ENCODE measurements at regions not wholly inside any gene's neighbourhood (a gene's known extent, or its start where the extent isn't known, plus 50 kb on each side); places are given as distances from the start of the nearest gene placed in this dataset.

DNA sequence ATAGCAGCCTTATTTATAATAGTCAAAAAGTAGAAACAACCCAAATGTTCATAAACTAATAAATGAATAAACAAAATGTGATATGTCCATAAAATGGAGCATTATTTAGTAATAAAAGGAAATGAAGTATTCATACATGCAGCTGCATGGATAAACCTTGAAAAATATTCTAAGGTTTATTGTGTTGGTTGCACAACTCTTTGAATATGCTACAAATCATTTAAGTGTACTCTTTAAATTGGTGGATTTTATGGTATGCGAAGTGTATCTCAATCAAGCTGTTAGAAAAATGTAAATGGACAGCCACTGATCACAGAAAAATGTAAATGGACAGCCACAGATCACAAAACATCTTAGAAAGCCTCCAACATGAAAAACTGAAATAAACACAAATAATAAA, 73.2 kb upstream of the SLC38A4 start:
- TF ChIP-seq, protein P1, sequence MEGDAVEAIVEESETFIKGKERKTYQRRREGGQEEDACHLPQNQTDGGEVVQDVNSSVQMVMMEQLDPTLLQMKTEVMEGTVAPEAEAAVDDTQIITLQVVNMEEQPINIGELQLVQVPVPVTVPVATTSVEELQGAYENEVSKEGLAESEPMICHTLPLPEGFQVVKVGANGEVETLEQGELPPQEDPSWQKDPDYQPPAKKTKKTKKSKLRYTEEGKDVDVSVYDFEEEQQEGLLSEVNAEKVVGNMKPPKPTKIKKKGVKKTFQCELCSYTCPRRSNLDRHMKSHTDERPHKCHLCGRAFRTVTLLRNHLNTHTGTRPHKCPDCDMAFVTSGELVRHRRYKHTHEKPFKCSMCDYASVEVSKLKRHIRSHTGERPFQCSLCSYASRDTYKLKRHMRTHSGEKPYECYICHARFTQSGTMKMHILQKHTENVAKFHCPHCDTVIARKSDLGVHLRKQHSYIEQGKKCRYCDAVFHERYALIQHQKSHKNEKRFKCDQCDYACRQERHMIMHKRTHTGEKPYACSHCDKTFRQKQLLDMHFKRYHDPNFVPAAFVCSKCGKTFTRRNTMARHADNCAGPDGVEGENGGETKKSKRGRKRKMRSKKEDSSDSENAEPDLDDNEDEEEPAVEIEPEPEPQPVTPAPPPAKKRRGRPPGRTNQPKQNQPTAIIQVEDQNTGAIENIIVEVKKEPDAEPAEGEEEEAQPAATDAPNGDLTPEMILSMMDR (IDR thresholded peaks at IDR 0.05) = no peak
- no peak for TF ChIP-seq POLR2A (IDR thresholded peaks at IDR 0.05)

All from heart left ventricle (tissue), 13 donors.